PC-3 (cell line): ENCODE measurements at regions not wholly inside any gene's neighbourhood (a gene's known extent, or its start where the extent isn't known, plus 50 kb on each side); places are given as distances from the start of the nearest gene placed in this dataset.

ENCODE experiments used
- ATAC-seq: fragments of 200-7000 bp; cut with Tn5 transposase; 2 replicates; pipeline ENCODE4 v1.9.1; 2020; ENCODE audit warnings: mild to moderate bottlenecking, moderate library complexity
- BruUV-seq: library from RNA; stranded (reverse); fragments of 400-500 nt; replicated peaks from 2 replicates; lab custom pipeline; 2021; lab: Mats Ljungman, UMichigan
- CTCF ChIA-PET: fragments of 300-600 bp; sonication (Branson Sonifier 250); formaldehyde crosslinking; loops from one replicate; lab custom pipeline; 2022; ENCODE audit warnings: antibody characterized with exemption; lab: Charles Lee
- POLR2A ChIA-PET: fragments of 300-600 bp; sonication (Branson Sonifier 250); formaldehyde crosslinking; loops from one replicate; lab custom pipeline; 2022; ENCODE audit warnings: antibody characterized with exemption; ENCODE audit not compliant: unreplicated experiment; lab: Charles Lee
- DNase-seq: peaks from one replicate; pipeline ENCODE4 v3.0.0-alpha.2; 2015
- H2AFZ ChIP-seq: fragments of 300-600 bp; sonication (generic); 2 replicates; pipeline ENCODE4 v1.6.0; 2016; ENCODE audit warnings: antibody characterized with exemption, low read length
- H3F3A ChIP-seq: fragments of 300-600 bp; sonication (generic); one replicate; pipeline ENCODE4 v1.6.0; 2017; ENCODE audit warnings: antibody characterized with exemption, low read length, control low read depth, mild to moderate bottlenecking; ENCODE audit not compliant: unreplicated experiment
- H3K27ac ChIP-seq: fragments of 300-600 bp; sonication (generic); 2 replicates; pipeline ENCODE4 v1.5.1; 2016; ENCODE audit warnings: mild to moderate bottlenecking, low read length
- H3K27me3 ChIP-seq: fragments of 300-600 bp; sonication (generic); 2 replicates; pipeline ENCODE4 v1.6.1; 2016; ENCODE audit warnings: low read length, mixed read lengths
- H3K36me3 ChIP-seq: fragments of 300-600 bp; sonication (generic); 2 replicates; pipeline ENCODE4 v1.6.1; 2016; ENCODE audit warnings: low read depth, mixed run types, low read length, mixed read lengths
- H3K4me1 ChIP-seq: fragments of 300-600 bp; sonication (generic); 2 replicates; pipeline ENCODE4 v1.5.1; 2016; ENCODE audit warnings: low read length; ENCODE audit not compliant: insufficient read depth
- H3K4me2 ChIP-seq: fragments of 300-600 bp; sonication (generic); 2 replicates; pipeline ENCODE4 v1.6.0; 2016; ENCODE audit warnings: low read length
- H3K4me3 ChIP-seq: fragments of 300-600 bp; sonication (generic); 2 replicates; pipeline ENCODE4 v1.5.1; 2016; ENCODE audit warnings: mild to moderate bottlenecking, low read length, mixed read lengths
- H3K79me2 ChIP-seq: fragments of 300-600 bp; sonication (generic); 2 replicates; pipeline ENCODE4 v1.6.1; 2017; ENCODE audit warnings: low read length, mixed read lengths
- H3K9ac ChIP-seq: fragments of 300-600 bp; sonication (generic); 2 replicates; pipeline ENCODE4 v1.6.0; 2016; ENCODE audit warnings: mild to moderate bottlenecking, low read length
- H3K9me2 ChIP-seq: fragments of 300-600 bp; sonication (generic); replicated peaks from 2 replicates; pipeline ENCODE4 v1.6.1; 2016; ENCODE audit warnings: mixed run types, low read length, mixed read lengths
- H3K9me3 ChIP-seq: fragments of 300-600 bp; sonication (generic); 2 replicates; pipeline ENCODE4 v1.6.1; 2016; ENCODE audit warnings: low read length, mixed read lengths
- H4K20me1 ChIP-seq: fragments of 300-600 bp; sonication (generic); 2 replicates; pipeline ENCODE4 v1.6.1; 2016; ENCODE audit warnings: low read length, mixed read lengths
- EZH2 ChIP-seq: fragments of 300-600 bp; sonication (generic); IDR thresholded peaks from one replicate; pipeline ENCODE4 v1.6.1; 2017; ENCODE audit warnings: antibody characterized with exemption, mild to moderate bottlenecking, low read length; ENCODE audit not compliant: unreplicated experiment
- EZH2phosphoT487 ChIP-seq: fragments of 300-600 bp; sonication (generic); IDR thresholded peaks from 2 replicates; pipeline ENCODE4 v1.6.1; 2018; ENCODE audit warnings: mild to moderate bottlenecking, antibody characterized with exemption, low read length, borderline replicate concordance
- intact Hi-C: fragments of 100-400 bp; cut with micrococcal nuclease; formaldehyde crosslinking; loops from 2 replicates; pipeline ENCODE4 v1.9.0; 2023
- TF ChIP-seq, protein P1 (sequence below): fragments of 300-600 bp; sonication (generic); conservative IDR thresholded peaks from 2 replicates; pipeline ENCODE4 v1.5.1; 2017; ENCODE audit warnings: antibody characterized with exemption, low read depth, mild to moderate bottlenecking, low read length

GRCh38 chr15:35752134-35752466 lies 206.1 kb upstream of the DPH6 start:
- 0 out of 2 replicates have a peak, but pooled peaks cover 2% of the 10 kb centered on the region for H3K9me2 ChIP-seq
- no peak for ATAC-seq

GRCh38 chr15:35753486-35753885 lies 207.5 kb upstream of the DPH6 start:
- no peaks in the 10 kb centered on the region for H3K9me2 ChIP-seq
- TF ChIP-seq EZH2: no peak
- TF ChIP-seq EZH2phosphoT487: no peak
- TF ChIP-seq, protein P1, sequence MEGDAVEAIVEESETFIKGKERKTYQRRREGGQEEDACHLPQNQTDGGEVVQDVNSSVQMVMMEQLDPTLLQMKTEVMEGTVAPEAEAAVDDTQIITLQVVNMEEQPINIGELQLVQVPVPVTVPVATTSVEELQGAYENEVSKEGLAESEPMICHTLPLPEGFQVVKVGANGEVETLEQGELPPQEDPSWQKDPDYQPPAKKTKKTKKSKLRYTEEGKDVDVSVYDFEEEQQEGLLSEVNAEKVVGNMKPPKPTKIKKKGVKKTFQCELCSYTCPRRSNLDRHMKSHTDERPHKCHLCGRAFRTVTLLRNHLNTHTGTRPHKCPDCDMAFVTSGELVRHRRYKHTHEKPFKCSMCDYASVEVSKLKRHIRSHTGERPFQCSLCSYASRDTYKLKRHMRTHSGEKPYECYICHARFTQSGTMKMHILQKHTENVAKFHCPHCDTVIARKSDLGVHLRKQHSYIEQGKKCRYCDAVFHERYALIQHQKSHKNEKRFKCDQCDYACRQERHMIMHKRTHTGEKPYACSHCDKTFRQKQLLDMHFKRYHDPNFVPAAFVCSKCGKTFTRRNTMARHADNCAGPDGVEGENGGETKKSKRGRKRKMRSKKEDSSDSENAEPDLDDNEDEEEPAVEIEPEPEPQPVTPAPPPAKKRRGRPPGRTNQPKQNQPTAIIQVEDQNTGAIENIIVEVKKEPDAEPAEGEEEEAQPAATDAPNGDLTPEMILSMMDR: no peak
- H2AFZ ChIP-seq: no peak overlapping the region
- H3K36me3 ChIP-seq: no peaks in the 10 kb centered on the region
- peak overlapping the region; percentile 36 for H3K27ac ChIP-seq
- BruUV-seq: no TSS peak
- DNase-seq (peak; percentile 80), ATAC-seq (peak; percentile 74)
- H4K20me1 ChIP-seq: no peaks in the 10 kb centered on the region
- intact Hi-C loops: loop anchor here (1.0 to 10.0 kb wide), 7 partner anchors 236 to 837 kb away; no protein-coding TSS in a partner anchor
- no peaks in the 10 kb centered on the region for H3F3A ChIP-seq
- peaks cover 49% of the 10 kb centered on the region for H3K4me1 ChIP-seq
- peak overlapping the region; percentile 32 for H3K4me2 ChIP-seq
- no peaks in the 10 kb centered on the region for H3K27me3 ChIP-seq
- H3K4me3 ChIP-seq: no peak overlapping the region
- POLR2A ChIA-PET: no interaction called here
- H3K79me2 ChIP-seq: no peaks in the 10 kb centered on the region
- H3K9me3 ChIP-seq: no peaks in the 10 kb centered on the region
- CTCF ChIA-PET: no interaction called here
- no peak overlapping the region for H3K9ac ChIP-seq

More at GRCh38 chr15:35752134-35752466, 206.1 kb upstream of the DPH6 start:
- no peak overlapping the region for H3K9ac ChIP-seq
- H3K79me2 ChIP-seq: no peaks in the 10 kb centered on the region
- no peak for DNase-seq
- TF ChIP-seq, protein P1: no peak
- TF ChIP-seq EZH2 (no peak), EZH2phosphoT487 (no peak)
- H3K36me3 ChIP-seq: no peaks in the 10 kb centered on the region
- H3K27ac ChIP-seq: no peak overlapping the region
- no peak overlapping the region for H3K4me3 ChIP-seq
- BruUV-seq: no TSS peak
- H4K20me1 ChIP-seq: no peaks in the 10 kb centered on the region
- H3K4me2 ChIP-seq: 0 out of 2 replicates have a peak overlapping the region, but pooled peaks have one; percentile 58
- POLR2A ChIA-PET: interaction anchor here (0.6 kb wide), 1 partner anchor 336 kb away, joined by 6 read pairs; no protein-coding TSS in a partner anchor
- no peaks in the 10 kb centered on the region for H3K27me3 ChIP-seq
- no peaks in the 10 kb centered on the region for H3K9me3 ChIP-seq
- H2AFZ ChIP-seq: 0 out of 2 replicates have a peak overlapping the region, but pooled peaks have one; percentile 7
- CTCF ChIA-PET: interaction anchor here (0.5 to 1.3 kb wide), 7 partner anchors 13 to 1391 kb away, joined by 3 to 19 read pairs (median 4); no protein-coding TSS in a partner anchor
- intact Hi-C loops: loop anchor here (5.0 to 10.0 kb wide), 6 partner anchors 235 to 745 kb away; no protein-coding TSS in a partner anchor
- peaks cover 37% of the 10 kb centered on the region for H3K4me1 ChIP-seq
- H3F3A ChIP-seq: no peaks in the 10 kb centered on the region

- H3K4me3 ChIP-seq: no peak overlapping the region
- DNase-seq (peak; percentile 33), ATAC-seq (peak; percentile 28)
- H3K9me3 ChIP-seq: no peaks in the 10 kb centered on the region
- H3K4me1 ChIP-seq: peaks cover 47% of the 10 kb centered on the region
- H2AFZ ChIP-seq: no peak overlapping the region
- ChIA-PET POLR2A (interaction anchor here (0.5 kb wide), 1 partner anchor 474 kb away, joined by 3 read pairs; no protein-coding TSS in a partner anchor), CTCF (interaction anchor here (0.6 kb wide), 1 partner anchor 467 kb away, joined by 3 read pairs; no protein-coding TSS in a partner anchor)
- H3F3A ChIP-seq: no peaks in the 10 kb centered on the region
- H3K79me2 ChIP-seq: no peaks in the 10 kb centered on the region
- no peaks in the 10 kb centered on the region for H3K9me2 ChIP-seq
- no peaks in the 10 kb centered on the region for H3K36me3 ChIP-seq
- TF ChIP-seq EZH2: no peak
- TF ChIP-seq EZH2phosphoT487: no peak
- TF ChIP-seq, protein P1: no peak
- no peak overlapping the region for H3K27ac ChIP-seq
- no TSS peak for BruUV-seq
- no peak overlapping the region for H3K9ac ChIP-seq
- H4K20me1 ChIP-seq: no peaks in the 10 kb centered on the region
- H3K4me2 ChIP-seq: 0 out of 2 replicates have a peak overlapping the region, but pooled peaks have one; percentile 5
- intact Hi-C loops: loop anchor here (5.0 to 10.0 kb wide), 3 partner anchors 359 to 579 kb away; no protein-coding TSS in a partner anchor
- H3K27me3 ChIP-seq: no peaks in the 10 kb centered on the region
Measured at GRCh38 chr15:35755237-35755802, 209.4 kb upstream of the DPH6 start.
